GM18951 (cell line): ENCODE measurements at regions not wholly inside any gene's neighbourhood (a gene's known extent, or its start where the extent isn't known, plus 50 kb on each side); places are given as distances from the start of the nearest gene placed in this dataset.

Experiments
- POLR2A ChIP-seq: IDR thresholded peaks from 4 replicates; pipeline ENCODE4 v1.6.1; 2011; ENCODE audit warnings: mild to moderate bottlenecking; ENCODE audit not compliant: insufficient read length, insufficient read depth; ENCODE audit errors: extremely low read depth
- in situ Hi-C: fragments of 300-500 bp; cut with MboI; formaldehyde crosslinking; loops from one replicate; pipeline ENCODE4 v1.12.0; 2022; ENCODE audit warnings: low sequenced_read_pairs, mixed read lengths, inconsistent platforms; ENCODE audit not compliant: unreplicated experiment

- no peak for TF ChIP-seq POLR2A
- in situ Hi-C loops: no loop called here
Observed at GRCh38 chr2:176508374-176508773, 239.1 kb downstream of the MTX2 start.

- in situ Hi-C loops: no loop called here
- no peak for TF ChIP-seq POLR2A
Observed at GRCh38 chr2:176508984-176509740, 239.9 kb downstream of the MTX2 start.

- in situ Hi-C loops: no loop called here
Observed at GRCh38 chr2:176514276-176514675, 245.0 kb downstream of the MTX2 start.

GRCh38 chr2:176514805-176515500, 245.7 kb downstream of the MTX2 start:
- in situ Hi-C loops: no loop called here

More at GRCh38 chr2:176514276-176514675, 245.0 kb downstream of the MTX2 start:
- TF ChIP-seq POLR2A: no peak

GRCh38 chr2:176516051-176516602, 246.9 kb downstream of the MTX2 start:
- TF ChIP-seq POLR2A: no peak
- in situ Hi-C loops: no loop called here

More at GRCh38 chr2:176514805-176515500, 245.7 kb downstream of the MTX2 start:
- no peak for TF ChIP-seq POLR2A

GRCh38 chr2:176518823-176519222, 249.6 kb downstream of the MTX2 start:
- no peak for TF ChIP-seq POLR2A
- in situ Hi-C loops: no loop called here

GRCh38 chr2:176521878-176522670, 252.8 kb downstream of the MTX2 start:
- in situ Hi-C loops: no loop called here
- TF ChIP-seq POLR2A: no peak

GRCh38 chr2:176525086-176525485, 255.8 kb downstream of the MTX2 start:
- no peak for TF ChIP-seq POLR2A
- in situ Hi-C loops: no loop called here

- in situ Hi-C loops: no loop called here
- no peak for TF ChIP-seq POLR2A
Observed at GRCh38 chr2:176526995-176527901, 258.0 kb downstream of the MTX2 start.

GRCh38 chr2:176531608-176532007, 262.4 kb downstream of the MTX2 start:
- in situ Hi-C loops: no loop called here
- no peak for TF ChIP-seq POLR2A

GRCh38 chr2:176533505-176534193, 264.4 kb downstream of the MTX2 start:
- TF ChIP-seq POLR2A: no peak

More at GRCh38 chr2:176533505-176534193, 264.4 kb downstream of the MTX2 start:
- in situ Hi-C loops: no loop called here
